HG02884 (cell line): ENCODE measurements at regions not wholly inside any gene's neighbourhood (a gene's known extent, or its start where the extent isn't known, plus 50 kb on each side); places are given as distances from the start of the nearest gene placed in this dataset.

Experiments used
- ATAC-seq: cut with Tn5 transposase; IDR thresholded peaks from one replicate; pipeline ENCODE4 v1.9.1; 2021; ENCODE audit warnings: mild to moderate bottlenecking, moderate library complexity; ENCODE audit not compliant: unreplicated experiment

GRCh38 chr11:11016943-11017342 lies 159.1 kb upstream of the ZBED5 start:
- ATAC-seq: no peak

DNA sequence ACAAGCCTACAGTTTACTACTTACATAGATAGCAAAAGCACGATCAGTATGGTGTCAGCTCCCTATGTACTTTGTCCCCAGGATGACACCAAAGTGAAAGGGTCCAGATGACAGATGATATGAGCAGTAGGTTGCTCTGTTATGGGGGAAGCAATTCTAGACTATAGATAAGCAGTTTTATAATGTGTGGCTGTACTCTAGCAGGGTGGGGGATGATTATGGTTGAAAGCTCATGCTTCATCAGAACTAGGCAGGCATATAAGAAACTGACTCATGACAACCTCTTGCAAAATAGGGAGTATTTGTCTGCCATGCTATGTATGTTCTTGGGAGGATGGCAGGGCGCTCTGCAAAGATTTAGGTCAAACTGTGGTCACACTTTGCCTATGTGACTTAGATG lies 158.2 kb upstream of the ZBED5 start:
- no peak for ATAC-seq

DNA sequence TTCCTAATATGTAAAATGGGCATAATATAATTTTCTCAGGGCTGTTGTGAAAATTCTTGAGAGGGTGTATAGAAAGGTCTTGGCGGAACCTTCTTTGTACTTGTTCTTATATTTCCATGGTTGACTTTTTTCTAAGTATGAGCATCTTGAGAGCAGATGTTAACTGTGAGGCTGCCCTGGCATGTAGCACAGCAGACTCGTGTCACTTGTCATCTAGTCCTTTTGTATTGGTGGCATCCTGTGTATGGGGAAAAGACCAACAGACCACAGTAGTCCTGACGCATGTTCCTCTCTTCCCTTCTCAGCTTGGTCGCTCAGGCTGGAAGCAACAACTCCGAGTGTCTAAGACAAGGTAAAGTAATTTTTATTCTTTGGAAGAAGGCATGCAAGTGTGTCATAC lies 153.8 kb upstream of the ZBED5 start:
- no peak for ATAC-seq

GRCh38 chr11:11010624-11011127 lies 152.8 kb upstream of the ZBED5 start:
- ATAC-seq: no peak

- ATAC-seq: no peak
Measured at GRCh38 chr11:11009179-11009578, 151.3 kb upstream of the ZBED5 start.

DNA sequence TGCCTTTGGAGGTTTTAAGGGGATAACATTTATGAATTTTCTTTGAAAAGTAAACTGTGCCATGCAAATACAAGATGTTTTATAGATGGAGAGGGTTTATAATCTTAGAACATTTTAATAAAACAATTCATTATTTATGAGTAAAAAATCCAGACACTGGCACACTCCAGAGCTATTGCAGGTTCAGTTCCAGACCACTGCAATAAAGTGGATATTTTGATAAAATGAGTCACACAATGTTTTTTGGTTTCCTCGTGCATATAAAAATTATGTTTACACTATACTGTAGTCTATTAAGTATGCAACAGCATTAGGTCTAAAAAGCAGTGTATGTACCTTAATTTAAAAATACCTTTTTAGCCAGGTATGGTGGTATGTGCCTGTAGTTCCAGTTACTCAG lies 146.2 kb upstream of the ZBED5 start:
- ATAC-seq: no peak

DNA sequence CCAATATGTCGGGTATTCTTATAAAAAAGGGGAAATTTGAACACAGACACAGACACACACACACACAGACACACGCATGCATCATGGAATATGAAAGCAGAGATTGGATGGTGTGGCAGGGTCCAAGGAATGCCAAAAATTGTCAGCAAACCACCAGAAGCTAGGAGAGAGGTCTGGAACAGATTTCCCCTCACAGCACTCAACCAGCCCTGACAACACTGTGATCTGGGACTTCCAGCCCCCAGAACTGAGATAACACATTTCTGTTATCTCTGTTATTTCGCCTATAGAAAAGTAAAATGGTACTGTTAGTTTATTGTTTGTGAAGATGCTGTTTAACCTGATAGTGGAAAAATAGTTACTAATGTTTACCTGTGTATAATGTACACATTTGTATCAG lies 145.4 kb upstream of the ZBED5 start:
- no peak for ATAC-seq

DNA sequence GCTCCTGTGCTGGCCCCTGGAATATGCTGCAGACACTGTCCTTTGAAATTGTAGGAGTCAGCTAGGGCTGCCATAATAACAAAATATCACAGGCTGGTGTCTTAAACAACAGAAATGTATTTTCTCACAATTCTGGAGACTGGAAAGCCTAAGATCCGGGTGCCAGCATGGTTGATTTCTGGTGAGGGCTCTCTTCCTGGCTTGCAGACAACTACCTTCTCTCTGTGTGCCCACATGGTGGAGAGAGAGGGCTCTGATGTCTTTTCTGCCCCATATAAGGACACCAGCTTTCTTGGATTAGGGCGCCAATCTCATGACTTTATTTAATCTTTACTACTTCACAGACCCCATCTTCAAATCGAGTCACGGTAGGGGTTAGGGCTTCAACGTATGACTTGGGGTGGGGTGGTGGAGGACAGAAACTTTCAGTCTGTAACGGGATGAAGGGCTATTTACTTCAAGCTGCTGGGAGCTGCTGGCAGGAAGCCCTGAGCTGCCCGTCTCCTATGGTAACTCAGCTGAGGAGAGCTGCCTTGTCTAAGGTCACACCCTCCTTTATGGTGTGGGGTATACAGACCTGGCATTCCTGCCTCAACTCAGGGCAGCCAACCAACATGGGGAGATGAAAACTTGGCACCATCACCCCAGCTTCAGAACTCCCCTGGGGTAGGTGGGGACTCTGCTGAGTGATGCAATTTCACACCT lies 142.9 kb upstream of the ZBED5 start:
- ATAC-seq: no peak

DNA sequence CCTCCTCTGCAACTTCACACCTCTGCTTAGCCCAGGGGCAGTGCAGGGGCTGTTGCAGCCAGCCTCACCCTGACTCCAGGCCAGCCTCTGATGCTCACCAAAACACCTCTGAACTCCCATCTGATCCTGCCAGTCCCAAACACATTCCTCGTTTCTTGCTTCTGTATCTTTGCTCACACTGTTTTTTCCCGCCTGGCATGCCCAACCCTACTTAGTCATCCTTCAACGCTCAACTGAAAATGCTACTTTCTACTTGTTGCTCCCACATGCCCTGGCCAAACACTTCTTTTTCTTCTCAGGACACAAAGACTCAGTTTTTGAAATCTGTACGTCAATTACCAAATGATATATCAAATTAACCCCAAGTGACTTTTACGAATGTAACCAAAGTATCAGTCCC lies 140.8 kb upstream of the ZBED5 start:
- no peak for ATAC-seq

DNA sequence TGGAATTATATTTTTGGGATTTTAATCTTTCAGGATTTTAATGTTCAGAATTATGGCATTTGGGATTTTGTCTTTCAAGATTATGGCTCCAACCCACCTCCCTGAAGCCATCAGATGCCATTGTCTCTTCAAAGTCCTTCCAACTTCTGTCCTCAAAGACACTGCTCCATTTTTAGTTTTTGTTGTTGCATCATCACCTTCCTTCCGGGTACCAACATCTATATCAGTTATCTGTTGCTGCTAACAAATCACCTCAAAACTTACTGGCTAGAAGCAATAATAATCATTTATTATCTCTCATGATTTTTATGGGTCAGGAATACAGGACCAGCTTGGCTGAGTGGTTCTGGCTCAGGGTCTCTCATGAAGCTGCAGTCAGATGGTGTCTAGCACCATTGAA lies 138.8 kb upstream of the ZBED5 start:
- ATAC-seq: no peak

DNA sequence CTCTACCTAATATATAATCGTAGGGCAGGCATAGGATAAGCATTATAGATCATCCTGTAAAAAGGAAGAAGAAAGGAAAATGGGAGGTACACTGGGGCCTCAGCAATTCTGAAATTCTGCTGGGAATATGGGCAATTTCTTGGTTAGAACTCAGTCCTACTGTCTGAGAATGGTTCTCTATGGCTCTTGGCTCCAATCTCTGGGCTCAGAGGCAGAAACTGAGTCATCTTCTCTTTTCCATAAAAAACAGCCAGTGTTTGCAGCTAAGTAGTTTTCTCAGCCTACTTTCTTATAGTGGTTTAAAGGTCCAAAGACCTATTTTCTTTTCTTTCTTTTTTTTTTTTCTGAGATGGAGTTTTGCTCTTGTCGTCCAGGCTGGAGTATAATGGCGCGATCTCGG lies 135.8 kb upstream of the ZBED5 start:
- no peak for ATAC-seq

GRCh38 chr11:10993186-10993585 lies 135.3 kb upstream of the ZBED5 start:
- ATAC-seq: no peak

- ATAC-seq: no peak
Measured at GRCh38 chr11:10991393-10991792, 133.5 kb upstream of the ZBED5 start.

GRCh38 chr11:10990637-10991193 lies 132.9 kb upstream of the ZBED5 start:
- ATAC-seq: no peak

- no peak for ATAC-seq
Measured at GRCh38 chr11:10990160-10990559, 132.3 kb upstream of the ZBED5 start.

DNA sequence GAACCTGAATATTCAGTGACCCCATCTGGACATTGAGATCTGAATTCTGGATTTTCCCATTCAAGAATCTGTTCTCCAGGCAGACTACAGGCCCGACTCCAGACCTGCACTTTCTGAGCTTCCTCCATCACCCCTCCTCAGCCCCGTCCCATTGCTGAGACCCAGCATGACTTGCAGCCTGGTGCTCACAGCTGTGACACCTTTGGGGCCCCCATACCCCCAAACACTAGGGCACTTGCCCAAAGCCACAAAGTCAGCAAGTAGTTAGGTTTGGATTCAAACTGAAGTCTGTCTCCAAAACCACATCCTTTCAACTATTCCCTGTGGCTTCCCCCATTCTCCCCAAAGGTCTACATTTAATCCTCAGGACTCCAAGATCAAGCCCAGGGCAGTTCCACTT lies 128.2 kb upstream of the ZBED5 start:
- ATAC-seq: no peak

DNA sequence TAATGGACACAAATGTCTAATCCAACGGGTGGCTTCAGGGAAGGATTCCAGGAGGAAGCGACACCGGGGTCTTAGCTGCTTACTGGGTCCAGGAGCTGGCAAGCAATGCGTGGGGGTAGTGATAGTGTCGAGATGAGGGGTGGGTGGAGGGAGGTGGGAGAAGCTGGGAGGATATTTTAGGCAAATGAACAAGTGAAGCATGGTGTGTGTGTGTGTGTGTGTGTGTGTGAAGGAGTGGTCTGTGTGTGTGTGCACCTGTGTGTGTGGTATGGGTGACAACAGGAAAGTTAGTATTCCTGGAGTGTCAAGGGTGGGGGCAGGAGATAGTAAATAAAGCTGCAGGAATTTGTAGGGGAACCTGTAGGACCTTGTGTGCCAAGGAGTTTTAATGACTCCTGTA lies 126.9 kb upstream of the ZBED5 start:
- no peak for ATAC-seq

GRCh38 chr11:10984250-10984649 lies 126.4 kb upstream of the ZBED5 start:
- ATAC-seq: no peak

GRCh38 chr11:10982704-10983510 lies 125.1 kb upstream of the ZBED5 start:
- ATAC-seq: no peak

DNA sequence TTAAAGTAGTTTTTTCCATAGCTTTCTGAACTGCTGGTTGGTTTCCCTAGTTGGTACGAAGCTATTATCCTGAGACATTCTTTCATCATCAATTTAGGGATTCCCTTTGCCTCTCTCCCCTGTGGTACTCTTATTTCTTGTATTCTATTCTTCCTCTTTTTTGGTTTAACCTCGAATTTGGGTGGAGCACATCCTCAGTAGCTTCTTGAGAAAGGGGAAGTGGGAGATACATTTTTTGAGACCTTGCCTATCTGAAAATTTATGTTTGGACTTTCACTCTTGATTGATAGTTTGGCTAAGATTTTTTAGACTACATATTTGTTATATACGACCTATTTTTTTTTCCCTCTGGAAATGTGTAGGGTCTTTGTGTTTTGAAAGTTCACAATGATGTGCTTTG lies 121.7 kb upstream of the ZBED5 start:
- ATAC-seq: no peak

DNA sequence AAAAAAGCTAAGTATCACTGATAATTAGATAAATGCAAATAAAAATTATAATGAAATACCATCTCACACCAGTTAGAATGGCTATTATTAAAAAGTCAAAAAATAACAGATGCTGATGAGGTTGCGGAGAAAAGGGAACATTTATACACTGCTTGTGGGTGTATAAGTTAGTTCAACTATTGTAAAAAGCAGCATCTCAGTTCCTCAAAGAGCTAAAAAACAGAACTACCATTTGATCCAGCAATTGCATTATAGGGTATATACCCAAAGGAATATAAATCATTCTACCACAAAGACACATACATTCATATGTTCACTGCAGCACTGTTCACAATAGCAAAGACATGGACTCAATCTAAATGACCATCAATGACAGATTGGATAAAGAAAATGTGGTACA lies 120.3 kb upstream of the ZBED5 start:
- no peak for ATAC-seq

GRCh38 chr11:10975287-10975721 lies 117.5 kb upstream of the ZBED5 start:
- ATAC-seq: no peak
